Endothelial cell of umbilical vein (primary cell): ENCODE measurements at regions not wholly inside any gene's neighbourhood (a gene's known extent, or its start where the extent isn't known, plus 50 kb on each side); places are given as distances from the start of the nearest gene placed in this dataset.

Source experiments
- EZH2 ChIP-seq: IDR thresholded peaks from 2 replicates; pipeline ENCODE4 v1.6.1; 2012; ENCODE audit warnings: borderline replicate concordance, low read depth, mild to moderate bottlenecking, moderate library complexity, low read length, inconsistent platforms; ENCODE audit not compliant: severe bottlenecking
- POLR2A ChIP-seq: IDR thresholded peaks from 2 replicates; pipeline ENCODE4 v1.6.1; 2012; ENCODE audit warnings: low read depth, mild to moderate bottlenecking, control low read depth, low read length
- POLR2AphosphoS5 ChIP-seq: IDR thresholded peaks from 2 replicates; pipeline ENCODE4 v1.6.1; 2012; ENCODE audit warnings: low read depth, mild to moderate bottlenecking, control low read depth, low read length, moderate library complexity; ENCODE audit not compliant: insufficient read depth
- TF ChIP-seq, protein P1 (sequence below), 2 donors: IDR thresholded peaks; 1 replicate in 1 of 2; 2 replicates in 1 of 2; pipeline ENCODE4 v1.5.1; 2011; ENCODE audit warnings: low read length in 2 of 2, mild to moderate bottlenecking in 2 of 2, moderate library complexity in 2 of 2, control low read depth in 1 of 2, inconsistent platforms in 1 of 2, low read depth in 1 of 2; ENCODE audit not compliant: insufficient read depth in 1 of 2; ENCODE audit errors: extremely low read depth in 1 of 2
- TF ChIP-seq, protein P2 (sequence below): IDR thresholded peaks from 2 replicates; pipeline ENCODE4 v1.6.1; 2011; ENCODE audit not compliant: insufficient read depth, insufficient read length

DNA sequence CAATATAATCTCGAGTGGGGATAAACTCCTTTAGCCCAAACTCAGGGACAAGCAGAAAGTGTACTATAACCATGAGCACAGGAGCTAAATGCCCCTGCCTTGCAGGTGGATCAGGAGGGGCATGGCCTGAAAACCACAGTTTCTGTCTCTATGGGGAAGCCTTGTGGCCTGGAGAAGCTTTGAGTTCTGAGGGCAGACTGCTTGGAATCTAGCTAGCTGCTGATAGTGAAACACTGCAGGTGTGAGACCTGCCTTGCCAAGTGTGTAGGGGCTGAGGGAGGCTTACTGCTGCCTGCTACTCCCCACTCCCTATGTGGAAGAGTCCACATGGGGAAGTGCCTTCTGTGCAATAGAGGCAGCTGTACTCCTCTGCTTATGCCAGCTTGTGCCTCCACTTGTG lies 352.3 kb upstream of the OR4E1 start:
- TF ChIP-seq, protein P1, sequence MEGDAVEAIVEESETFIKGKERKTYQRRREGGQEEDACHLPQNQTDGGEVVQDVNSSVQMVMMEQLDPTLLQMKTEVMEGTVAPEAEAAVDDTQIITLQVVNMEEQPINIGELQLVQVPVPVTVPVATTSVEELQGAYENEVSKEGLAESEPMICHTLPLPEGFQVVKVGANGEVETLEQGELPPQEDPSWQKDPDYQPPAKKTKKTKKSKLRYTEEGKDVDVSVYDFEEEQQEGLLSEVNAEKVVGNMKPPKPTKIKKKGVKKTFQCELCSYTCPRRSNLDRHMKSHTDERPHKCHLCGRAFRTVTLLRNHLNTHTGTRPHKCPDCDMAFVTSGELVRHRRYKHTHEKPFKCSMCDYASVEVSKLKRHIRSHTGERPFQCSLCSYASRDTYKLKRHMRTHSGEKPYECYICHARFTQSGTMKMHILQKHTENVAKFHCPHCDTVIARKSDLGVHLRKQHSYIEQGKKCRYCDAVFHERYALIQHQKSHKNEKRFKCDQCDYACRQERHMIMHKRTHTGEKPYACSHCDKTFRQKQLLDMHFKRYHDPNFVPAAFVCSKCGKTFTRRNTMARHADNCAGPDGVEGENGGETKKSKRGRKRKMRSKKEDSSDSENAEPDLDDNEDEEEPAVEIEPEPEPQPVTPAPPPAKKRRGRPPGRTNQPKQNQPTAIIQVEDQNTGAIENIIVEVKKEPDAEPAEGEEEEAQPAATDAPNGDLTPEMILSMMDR (IDR thresholded peaks at IDR 0.05; ENCODE audit: extremely low read depth in 1 of 2, insufficient read depth in 1 of 2, low read depth in 1 of 2, low read length in 2 of 2) = no peak
- no peak for TF ChIP-seq POLR2AphosphoS5
- no peak for TF ChIP-seq POLR2A
- TF ChIP-seq EZH2 = no peak
- TF ChIP-seq, protein P2, sequence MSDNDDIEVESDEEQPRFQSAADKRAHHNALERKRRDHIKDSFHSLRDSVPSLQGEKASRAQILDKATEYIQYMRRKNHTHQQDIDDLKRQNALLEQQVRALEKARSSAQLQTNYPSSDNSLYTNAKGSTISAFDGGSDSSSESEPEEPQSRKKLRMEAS = no peak
